Panc1 (cell line): ENCODE measurements at regions not wholly inside any gene's neighbourhood (a gene's known extent, or its start where the extent isn't known, plus 50 kb on each side); places are given as distances from the start of the nearest gene placed in this dataset.

Experiments
- ATAC-seq: fragments of 200-7000 bp; cut with Tn5 transposase; 2 replicates; pipeline ENCODE4 v1.9.1; 2020; ENCODE audit warnings: mild to moderate bottlenecking, moderate library complexity
- BruUV-seq: library from RNA; stranded (reverse); fragments of 400-500 nt; replicated peaks from 2 replicates; lab custom pipeline; 2021; lab: Mats Ljungman, UMichigan
- CTCF ChIA-PET: fragments of 300-600 bp; sonication (Branson Sonifier 250); formaldehyde crosslinking; loops from one replicate; lab custom pipeline; 2022; ENCODE audit warnings: antibody characterized with exemption; lab: Charles Lee
- POLR2A ChIA-PET: fragments of 300-600 bp; sonication (Branson Sonifier 250); formaldehyde crosslinking; loops from one replicate; lab custom pipeline; 2022; ENCODE audit warnings: antibody characterized with exemption; lab: Charles Lee
- DNase-seq: peaks from one replicate; pipeline ENCODE4 v3.0.0-alpha.2; 2010; ENCODE audit warnings: low read depth, low spot score
- H3K27ac ChIP-seq: 2 replicates; pipeline ENCODE4 v1.5.1; 2011; ENCODE audit warnings: mild to moderate bottlenecking, low read length, inconsistent platforms
- H3K27me3 ChIP-seq: fragments of 200-500 bp; sonication (Bioruptor generic); 2 replicates; pipeline ENCODE4 v1.6.0; 2014; ENCODE audit warnings: low read length, inconsistent platforms; ENCODE audit not compliant: control insufficient read depth, insufficient read depth
- H3K36me3 ChIP-seq: fragments of 200-500 bp; sonication (Bioruptor generic); 2 replicates; pipeline ENCODE4 v1.5.1; 2014; ENCODE audit warnings: inconsistent platforms, mild to moderate bottlenecking, low read length, moderate library complexity; ENCODE audit not compliant: control insufficient read depth, insufficient read depth
- H3K4me1 ChIP-seq: 2 replicates; pipeline ENCODE4 v1.5.1; 2011; ENCODE audit warnings: inconsistent platforms, mild to moderate bottlenecking, low read length, moderate library complexity; ENCODE audit not compliant: control insufficient read depth, insufficient read depth
- H3K4me3 ChIP-seq, 2 experiments: 2 replicates each; pipeline ENCODE4 v1.5.1; 2011 to 2012; ENCODE audit warnings: low read depth in 2 of 2, low read length in 2 of 2, mild to moderate bottlenecking in 2 of 2, inconsistent platforms in 1 of 2, moderate library complexity in 1 of 2
- H3K9me3 ChIP-seq: fragments of 200-500 bp; sonication (Bioruptor generic); 2 replicates; pipeline ENCODE4 v1.5.1; 2014; ENCODE audit warnings: low read depth, mild to moderate bottlenecking, inconsistent platforms, low read length, moderate library complexity; ENCODE audit not compliant: control insufficient read depth, insufficient read depth
- POLR2AphosphoS5 ChIP-seq: IDR thresholded peaks from 2 replicates; pipeline ENCODE4 v1.6.1; 2012; ENCODE audit warnings: mild to moderate bottlenecking, low read depth, low read length, moderate library complexity
- SIN3A ChIP-seq: IDR thresholded peaks from 2 replicates; pipeline ENCODE4 v1.6.1; 2012; ENCODE audit warnings: low read depth, mild to moderate bottlenecking, low read length, moderate library complexity, borderline replicate concordance; ENCODE audit not compliant: insufficient read depth
- TCF7L2 ChIP-seq: IDR thresholded peaks from 2 replicates; pipeline ENCODE4 v1.6.1; 2011; ENCODE audit warnings: mild to moderate bottlenecking, low read depth, low read length, inconsistent platforms
- in situ Hi-C: cut with HindIII; loops from 2 replicates; pipeline ENCODE4 v1.10.0; 2016; ENCODE audit warnings: low sequenced_read_pairs, low pct_unique_long_range_greater_than_20kb
- intact Hi-C: fragments of 100-400 bp; cut with micrococcal nuclease; formaldehyde crosslinking; loops from one replicate; pipeline ENCODE4 v1.10.0; 2022; ENCODE audit not compliant: unreplicated experiment
- TF ChIP-seq, protein P1 (sequence below): fragments of 450-650 bp; IDR thresholded peaks from 2 replicates; pipeline ENCODE4 v1.5.1; 2017; ENCODE audit warnings: mild to moderate bottlenecking
- TF ChIP-seq, protein P2 (sequence below), 2 experiments: IDR thresholded peaks; 2 replicates each; pipeline ENCODE4 v1.6.1; 2011 to 2012; ENCODE audit warnings: low read depth in 2 of 2, control low read depth in 1 of 2, low read length in 1 of 2, mild to moderate bottlenecking in 1 of 2, moderate library complexity in 1 of 2; ENCODE audit not compliant: insufficient read depth in 1 of 2

DNA sequence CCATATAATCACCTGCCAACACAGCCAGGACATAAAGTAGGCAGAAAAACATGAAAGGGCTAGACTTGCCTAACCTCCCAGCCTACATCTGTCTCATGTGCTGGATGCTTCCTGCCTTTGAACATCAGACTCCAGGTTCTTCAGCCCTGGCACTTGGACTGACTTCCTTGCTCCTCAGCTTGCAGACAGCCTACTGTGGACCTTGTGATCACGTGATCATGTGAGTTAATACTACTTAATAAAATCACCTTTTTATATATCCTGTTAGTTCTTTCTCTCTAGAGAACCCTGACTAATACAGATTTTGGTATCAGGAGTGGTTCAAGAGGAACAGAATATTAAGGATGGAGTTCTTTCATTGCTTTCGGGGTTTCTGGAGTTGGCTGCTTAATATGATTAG is 2867.6 kb downstream of the PCDH9 start:
- TF ChIP-seq SIN3A: no peak
- TF ChIP-seq TCF7L2: no peak
- TF ChIP-seq, protein P1, sequence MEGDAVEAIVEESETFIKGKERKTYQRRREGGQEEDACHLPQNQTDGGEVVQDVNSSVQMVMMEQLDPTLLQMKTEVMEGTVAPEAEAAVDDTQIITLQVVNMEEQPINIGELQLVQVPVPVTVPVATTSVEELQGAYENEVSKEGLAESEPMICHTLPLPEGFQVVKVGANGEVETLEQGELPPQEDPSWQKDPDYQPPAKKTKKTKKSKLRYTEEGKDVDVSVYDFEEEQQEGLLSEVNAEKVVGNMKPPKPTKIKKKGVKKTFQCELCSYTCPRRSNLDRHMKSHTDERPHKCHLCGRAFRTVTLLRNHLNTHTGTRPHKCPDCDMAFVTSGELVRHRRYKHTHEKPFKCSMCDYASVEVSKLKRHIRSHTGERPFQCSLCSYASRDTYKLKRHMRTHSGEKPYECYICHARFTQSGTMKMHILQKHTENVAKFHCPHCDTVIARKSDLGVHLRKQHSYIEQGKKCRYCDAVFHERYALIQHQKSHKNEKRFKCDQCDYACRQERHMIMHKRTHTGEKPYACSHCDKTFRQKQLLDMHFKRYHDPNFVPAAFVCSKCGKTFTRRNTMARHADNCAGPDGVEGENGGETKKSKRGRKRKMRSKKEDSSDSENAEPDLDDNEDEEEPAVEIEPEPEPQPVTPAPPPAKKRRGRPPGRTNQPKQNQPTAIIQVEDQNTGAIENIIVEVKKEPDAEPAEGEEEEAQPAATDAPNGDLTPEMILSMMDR: no peak
- TF ChIP-seq, protein P2, sequence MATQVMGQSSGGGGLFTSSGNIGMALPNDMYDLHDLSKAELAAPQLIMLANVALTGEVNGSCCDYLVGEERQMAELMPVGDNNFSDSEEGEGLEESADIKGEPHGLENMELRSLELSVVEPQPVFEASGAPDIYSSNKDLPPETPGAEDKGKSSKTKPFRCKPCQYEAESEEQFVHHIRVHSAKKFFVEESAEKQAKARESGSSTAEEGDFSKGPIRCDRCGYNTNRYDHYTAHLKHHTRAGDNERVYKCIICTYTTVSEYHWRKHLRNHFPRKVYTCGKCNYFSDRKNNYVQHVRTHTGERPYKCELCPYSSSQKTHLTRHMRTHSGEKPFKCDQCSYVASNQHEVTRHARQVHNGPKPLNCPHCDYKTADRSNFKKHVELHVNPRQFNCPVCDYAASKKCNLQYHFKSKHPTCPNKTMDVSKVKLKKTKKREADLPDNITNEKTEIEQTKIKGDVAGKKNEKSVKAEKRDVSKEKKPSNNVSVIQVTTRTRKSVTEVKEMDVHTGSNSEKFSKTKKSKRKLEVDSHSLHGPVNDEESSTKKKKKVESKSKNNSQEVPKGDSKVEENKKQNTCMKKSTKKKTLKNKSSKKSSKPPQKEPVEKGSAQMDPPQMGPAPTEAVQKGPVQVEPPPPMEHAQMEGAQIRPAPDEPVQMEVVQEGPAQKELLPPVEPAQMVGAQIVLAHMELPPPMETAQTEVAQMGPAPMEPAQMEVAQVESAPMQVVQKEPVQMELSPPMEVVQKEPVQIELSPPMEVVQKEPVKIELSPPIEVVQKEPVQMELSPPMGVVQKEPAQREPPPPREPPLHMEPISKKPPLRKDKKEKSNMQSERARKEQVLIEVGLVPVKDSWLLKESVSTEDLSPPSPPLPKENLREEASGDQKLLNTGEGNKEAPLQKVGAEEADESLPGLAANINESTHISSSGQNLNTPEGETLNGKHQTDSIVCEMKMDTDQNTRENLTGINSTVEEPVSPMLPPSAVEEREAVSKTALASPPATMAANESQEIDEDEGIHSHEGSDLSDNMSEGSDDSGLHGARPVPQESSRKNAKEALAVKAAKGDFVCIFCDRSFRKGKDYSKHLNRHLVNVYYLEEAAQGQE (IDR thresholded peaks at IDR 0.05; ENCODE audit: insufficient read depth in 1 of 2, low read depth in 2 of 2, low read length in 1 of 2): no peak
- no peak for TF ChIP-seq POLR2AphosphoS5
- DNase-seq: no peak
- H3K4me3 ChIP-seq: no peak overlapping the region
- CTCF ChIA-PET: no interaction called here
- ATAC-seq: no peak
- no peaks in the 10 kb centered on the region for H3K9me3 ChIP-seq
- H3K36me3 ChIP-seq: no peaks in the 10 kb centered on the region
- in situ Hi-C loops (no loop called here), intact Hi-C loops (no loop called here)
- no peak overlapping the region for H3K27ac ChIP-seq
- no peaks in the 10 kb centered on the region for H3K27me3 ChIP-seq
- BruUV-seq: no TSS peak
- POLR2A ChIA-PET: no interaction called here
- H3K4me1 ChIP-seq: no peaks in the 10 kb centered on the region

DNA sequence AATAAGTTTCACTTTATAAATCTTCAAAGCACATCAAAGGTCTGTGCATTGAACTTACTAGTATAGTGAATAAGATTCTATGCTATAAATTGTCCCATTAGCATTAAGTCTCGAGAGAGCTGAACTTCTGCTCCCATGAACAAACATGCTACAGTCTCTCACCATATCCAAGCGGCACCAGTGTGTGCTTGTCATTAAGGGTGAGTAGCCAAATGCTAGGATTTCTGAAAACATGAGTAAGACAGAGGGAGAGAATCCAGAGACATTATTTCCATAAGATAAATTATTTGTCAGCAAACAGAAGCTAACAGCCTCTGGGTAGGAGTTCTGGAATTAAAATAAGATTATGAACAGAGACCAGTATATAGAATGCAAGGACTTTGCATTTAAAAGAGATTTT is 2882.5 kb downstream of the PCDH9 start:
- no peaks in the 10 kb centered on the region for H3K9me3 ChIP-seq
- no peak overlapping the region for H3K27ac ChIP-seq
- BruUV-seq: no TSS peak
- ATAC-seq (no peak), DNase-seq (no peak)
- no peaks in the 10 kb centered on the region for H3K27me3 ChIP-seq
- ChIA-PET CTCF (no interaction called here), POLR2A (no interaction called here)
- TF ChIP-seq POLR2AphosphoS5 (no peak), TCF7L2 (no peak), SIN3A (no peak)
- TF ChIP-seq, protein P2 (IDR thresholded peaks at IDR 0.05; ENCODE audit: insufficient read depth in 1 of 2, low read depth in 2 of 2, low read length in 1 of 2): no peak
- TF ChIP-seq, protein P1: no peak
- no peak overlapping the region for H3K4me3 ChIP-seq
- in situ Hi-C loops: no loop called here
- no peaks in the 10 kb centered on the region for H3K4me1 ChIP-seq
- intact Hi-C loops: no loop called here
- no peaks in the 10 kb centered on the region for H3K36me3 ChIP-seq
